Naive thymus-derived CD4-positive, alpha-beta T cell (primary cell): ENCODE measurements at regions not wholly inside any gene's neighbourhood (a gene's known extent, or its start where the extent isn't known, plus 50 kb on each side); places are given as distances from the start of the nearest gene placed in this dataset.

Experiments
- ATAC-seq: fragments of 150-1000 bp; cut with Tn5 transposase; 2 replicates; pipeline ENCODE4 v1.10.0; 2021; ENCODE audit warnings: mild to moderate bottlenecking, moderate library complexity
- CTCF ChIA-PET: fragments of 350-600 bp; sonication (Branson Sonifier 250); formaldehyde crosslinking; loops from one replicate; lab custom pipeline; 2021; ENCODE audit warnings: antibody characterized with exemption; lab: Charles Lee
- POLR2A ChIA-PET: fragments of 350-600 bp; sonication (Branson Sonifier 250); formaldehyde crosslinking; loops from one replicate; lab custom pipeline; 2021; ENCODE audit warnings: antibody characterized with exemption, inconsistent platforms; lab: Charles Lee
- DNase-seq, 9 donors: peaks; one replicate each; pipeline versions ENCODE4 v3.0.0 to v3.0.0-alpha.2; 2020 to 2022; ENCODE audit warnings: mixed read lengths in 1 of 9
- H3K27ac ChIP-seq: one replicate; pipeline ENCODE4 v1.7.0; 2013; ENCODE audit warnings: mild to moderate bottlenecking, low read depth, low read length, moderate library complexity
- H3K27me3 ChIP-seq, 2 donors: one replicate each; pipeline ENCODE4 v1.7.0; 2013; ENCODE audit warnings: low read length in 2 of 2, mild to moderate bottlenecking in 2 of 2, moderate library complexity in 2 of 2; ENCODE audit not compliant: control insufficient read depth in 2 of 2, insufficient read depth in 2 of 2
- H3K36me3 ChIP-seq, 3 experiments: 1 replicate in 2 of 3; 2 replicates in 1 of 3; pipeline ENCODE4 v1.7.0; 2013; ENCODE audit warnings: low read length in 3 of 3, mild to moderate bottlenecking in 3 of 3, moderate library complexity in 1 of 3; ENCODE audit not compliant: insufficient read depth in 3 of 3, control insufficient read depth in 2 of 3
- H3K4me1 ChIP-seq, 2 donors: one replicate each; pipeline ENCODE4 v1.7.0; 2013; ENCODE audit warnings: low read length in 2 of 2, mild to moderate bottlenecking in 2 of 2, moderate library complexity in 1 of 2; ENCODE audit not compliant: control insufficient read depth in 2 of 2, insufficient read depth in 2 of 2
- H3K4me3 ChIP-seq: 2 replicates; pipeline ENCODE4 v1.7.0; 2013; ENCODE audit warnings: mild to moderate bottlenecking, low read length
- H3K9me3 ChIP-seq, 3 experiments: 1 replicate in 2 of 3; 2 replicates in 1 of 3; pipeline ENCODE4 v1.7.0; 2013; ENCODE audit warnings: low read length in 3 of 3; ENCODE audit not compliant: control insufficient read depth in 2 of 3
- H3K27ac Mint-ChIP-seq, 9 donors: one replicate each; pipeline ENCODE4 v1.8.0; 2020 to 2022; ENCODE audit warnings: mixed read lengths in 9 of 9, mild to moderate bottlenecking in 8 of 9, moderate library complexity in 5 of 9, inconsistent platforms in 2 of 9
- H3K27me3 Mint-ChIP-seq, 5 donors: one replicate each; pipeline ENCODE4 v1.8.0; 2021 to 2022; ENCODE audit warnings: mixed read lengths in 5 of 5, mild to moderate bottlenecking in 1 of 5
- H3K36me3 Mint-ChIP-seq, 5 donors: one replicate each; pipeline ENCODE4 v1.8.0; 2020 to 2022; ENCODE audit warnings: mixed read lengths in 5 of 5, mild to moderate bottlenecking in 3 of 5, inconsistent platforms in 1 of 5
- H3K4me1 Mint-ChIP-seq, 7 donors: one replicate each; pipeline ENCODE4 v1.8.0; 2020 to 2022; ENCODE audit warnings: mixed read lengths in 7 of 7, mild to moderate bottlenecking in 3 of 7, inconsistent platforms in 1 of 7
- H3K4me3 Mint-ChIP-seq, 10 donors: one replicate each; pipeline ENCODE4 v1.8.0; 2020 to 2022; ENCODE audit warnings: mild to moderate bottlenecking in 10 of 10, mixed read lengths in 10 of 10, moderate library complexity in 6 of 10, inconsistent platforms in 2 of 10
- H3K9me3 Mint-ChIP-seq, 11 donors: one replicate each; pipeline ENCODE4 v1.8.0; 2020 to 2022; ENCODE audit warnings: mixed read lengths in 11 of 11, mild to moderate bottlenecking in 4 of 11, inconsistent platforms in 1 of 11, moderate library complexity in 1 of 11
- intact Hi-C, 2 donors: fragments of 100-400 bp; cut with micrococcal nuclease; formaldehyde crosslinking; loops; one replicate each; pipeline ENCODE4 v1.15.1; 2023

DNA sequence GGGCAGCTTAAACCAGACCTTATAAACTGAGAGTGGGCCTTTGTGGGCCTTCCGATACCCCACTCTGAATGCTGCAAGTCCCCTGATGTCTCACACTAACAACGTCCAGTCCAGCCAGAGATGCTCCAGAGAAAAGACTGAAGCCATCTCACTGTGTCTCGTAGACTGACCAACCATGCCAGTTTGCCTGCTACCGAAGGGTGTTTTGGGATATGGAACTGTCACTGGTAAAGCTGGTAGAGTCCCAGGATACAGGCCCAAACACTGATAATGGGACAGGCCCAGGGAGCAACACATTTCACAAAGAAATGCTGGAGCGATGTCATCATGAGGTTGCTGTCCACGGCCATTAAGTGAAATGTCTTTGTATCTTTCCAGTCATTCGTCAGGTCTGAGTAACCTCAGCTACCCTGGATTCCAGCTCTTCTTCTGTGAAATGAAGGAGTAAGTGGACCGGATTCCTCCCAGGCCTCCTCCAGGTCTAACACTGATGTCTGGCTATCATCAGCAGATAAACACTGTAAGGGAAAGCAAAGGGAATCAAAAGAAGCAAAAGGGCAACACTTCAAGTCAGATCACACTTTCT, 81.6 kb downstream of the SLC5A7 start:
- no peaks in the 10 kb centered on the region for H3K4me1 ChIP-seq
- Mint-ChIP-seq H3K27ac (no peak overlapping the region), H3K27me3 (no peaks in the 10 kb centered on the region), H3K4me3 (no peak overlapping the region), H3K36me3 (no peaks in the 10 kb centered on the region), H3K9me3 (peaks cover 0 to 3% (median 0%) of the 10 kb centered on the region in 11 donors), H3K4me1 (no peaks in the 10 kb centered on the region)
- no peaks in the 10 kb centered on the region for H3K27me3 ChIP-seq
- no peak overlapping the region for H3K27ac ChIP-seq
- no peak overlapping the region for H3K4me3 ChIP-seq
- H3K36me3 ChIP-seq, result no peaks in the 10 kb centered on the region
- DNase-seq (no peak), ATAC-seq (no peak)
- intact Hi-C loops, result no loop called here
- CTCF ChIA-PET, result no interaction called here
- POLR2A ChIA-PET, result no interaction called here
- no peaks in the 10 kb centered on the region for H3K9me3 ChIP-seq

DNA sequence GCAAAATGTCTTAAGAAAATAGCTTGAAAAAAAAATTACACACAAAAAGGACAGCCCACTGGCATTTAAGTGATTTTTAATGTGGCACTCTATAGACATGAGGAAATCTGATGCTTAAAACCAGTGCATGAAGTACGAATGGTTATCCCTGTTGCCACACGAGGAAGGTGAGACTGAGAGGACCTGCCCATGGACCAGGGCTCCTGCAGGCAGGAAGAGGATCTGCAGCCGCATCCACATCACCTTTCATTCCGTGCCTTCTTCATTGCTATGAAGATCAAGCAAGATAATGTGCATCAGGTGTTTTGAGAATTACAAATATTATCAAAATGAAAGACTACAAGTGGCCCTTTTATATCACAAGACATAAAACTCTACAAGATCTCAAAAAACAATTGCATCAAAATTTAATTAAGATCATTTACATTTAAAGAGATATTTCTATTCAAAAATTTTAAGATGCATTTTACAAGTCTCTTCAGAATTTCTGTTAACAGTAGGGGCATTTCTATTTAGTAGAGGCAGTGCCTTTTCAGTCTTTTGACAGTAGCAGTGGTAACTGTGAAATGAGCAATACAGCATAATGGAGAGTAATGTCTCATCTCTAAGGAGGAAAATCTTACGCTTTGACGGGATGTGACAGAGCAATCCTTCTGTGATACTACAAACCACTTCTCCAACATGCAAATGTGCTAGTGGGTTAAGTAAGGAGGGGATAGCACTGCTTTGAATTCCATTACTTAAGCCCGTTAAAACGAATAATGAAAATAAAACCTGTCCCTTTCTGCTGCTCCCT, 83.4 kb downstream of the SLC5A7 start:
- ATAC-seq (no peak), DNase-seq (no peak)
- CTCF ChIA-PET, result no interaction called here
- intact Hi-C loops, result no loop called here
- no peaks in the 10 kb centered on the region for H3K27me3 ChIP-seq
- no peak overlapping the region for H3K4me3 ChIP-seq
- H3K36me3 ChIP-seq, result no peaks in the 10 kb centered on the region
- no peaks in the 10 kb centered on the region for H3K9me3 ChIP-seq
- peaks cover 0 to 3% (median 0%) of the 10 kb centered on the region in 11 donors for H3K9me3 Mint-ChIP-seq
- H3K27me3 Mint-ChIP-seq, result peaks cover 0 to 8% (median 0%) of the 10 kb centered on the region in 5 donors
- H3K27ac Mint-ChIP-seq, result no peak overlapping the region
- no peaks in the 10 kb centered on the region for H3K4me1 ChIP-seq
- no peak overlapping the region for H3K27ac ChIP-seq
- H3K4me3 Mint-ChIP-seq, result no peak overlapping the region
- POLR2A ChIA-PET, result no interaction called here
- H3K36me3 Mint-ChIP-seq, result no peaks in the 10 kb centered on the region
- H3K4me1 Mint-ChIP-seq, result no peaks in the 10 kb centered on the region

DNA sequence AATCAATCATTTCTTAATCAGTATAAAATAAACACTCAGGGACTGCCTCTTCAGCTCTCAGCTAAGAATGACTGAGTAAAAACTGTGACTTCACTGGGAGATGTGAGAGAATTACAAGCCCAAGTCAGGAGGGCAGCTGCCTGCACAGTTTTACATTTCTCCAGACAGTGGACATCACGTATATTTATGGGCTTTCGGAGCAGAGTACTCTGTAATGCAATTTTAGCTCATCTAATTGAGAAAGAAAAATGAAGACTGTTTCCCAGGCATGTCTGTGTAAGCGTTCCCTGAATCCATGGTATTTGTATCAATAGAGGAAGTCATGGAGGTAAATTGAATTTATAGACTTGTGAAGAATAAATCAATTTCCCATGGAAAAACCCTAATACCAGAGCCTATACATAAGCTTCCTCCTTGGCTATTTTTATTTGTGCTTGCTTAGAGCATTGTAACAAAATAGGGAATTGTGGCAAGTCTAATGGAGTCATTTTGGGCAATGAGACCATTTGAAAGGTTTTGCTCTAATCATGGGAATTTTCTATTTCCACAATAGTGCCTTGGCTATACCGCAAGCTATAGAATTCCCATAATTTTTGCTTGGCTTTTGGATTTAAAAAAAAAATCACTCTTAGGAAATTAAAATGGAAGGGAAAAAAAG, 87.2 kb downstream of the SLC5A7 start:
- no peaks in the 10 kb centered on the region for H3K36me3 Mint-ChIP-seq
- ChIA-PET POLR2A (no interaction called here), CTCF (no interaction called here)

DNA sequence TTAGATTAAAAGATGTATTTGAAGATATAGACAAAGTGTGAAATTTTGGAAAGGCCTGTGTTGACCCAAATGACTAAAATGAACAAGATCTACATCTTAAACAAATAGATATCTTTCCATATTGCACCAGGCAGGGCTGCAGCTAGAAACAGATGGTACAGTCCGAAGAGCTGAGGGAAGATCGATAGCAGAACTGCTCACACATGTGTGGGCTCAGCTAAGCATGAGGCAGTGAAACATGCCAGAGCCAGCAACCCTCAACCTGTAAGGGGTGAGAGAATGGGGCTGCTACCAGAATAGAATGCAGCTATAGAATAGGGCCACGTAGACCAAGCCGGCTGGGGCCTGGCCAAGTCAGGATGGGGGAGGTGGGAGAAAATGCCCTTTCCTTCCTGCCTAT, 87.8 kb downstream of the SLC5A7 start:
- CTCF ChIA-PET, result no interaction called here
- POLR2A ChIA-PET, result no interaction called here
- Mint-ChIP-seq H3K36me3 (no peaks in the 10 kb centered on the region), H3K27me3 (peaks cover 0 to 9% (median 0%) of the 10 kb centered on the region in 5 donors), H3K4me1 (no peaks in the 10 kb centered on the region), H3K27ac (no peak overlapping the region), H3K4me3 (no peak overlapping the region), H3K9me3 (peaks cover 0 to 2% (median 0%) of the 10 kb centered on the region in 11 donors)
- intact Hi-C loops, result no loop called here
- DNase-seq (no peak), ATAC-seq (no peak)
- no peaks in the 10 kb centered on the region for H3K27me3 ChIP-seq
- no peak overlapping the region for H3K27ac ChIP-seq
- H3K4me3 ChIP-seq, result no peak overlapping the region
- H3K4me1 ChIP-seq, result no peaks in the 10 kb centered on the region
- no peaks in the 10 kb centered on the region for H3K9me3 ChIP-seq
- H3K36me3 ChIP-seq, result no peaks in the 10 kb centered on the region

More for the DNA sequence above, 87.2 kb downstream of the SLC5A7 start:
- H3K4me3 Mint-ChIP-seq, result no peak overlapping the region
- DNase-seq, result no peak
- peaks cover 0 to 2% (median 0%) of the 10 kb centered on the region in 11 donors for H3K9me3 Mint-ChIP-seq
- Histone ChIP-seq H3K4me3 (no peak overlapping the region), H3K4me1 (no peaks in the 10 kb centered on the region), H3K36me3 (no peaks in the 10 kb centered on the region), H3K27me3 (no peaks in the 10 kb centered on the region), H3K27ac (no peak overlapping the region), H3K9me3 (no peaks in the 10 kb centered on the region)
- intact Hi-C loops, result no loop called here
- peaks cover 0 to 9% (median 0%) of the 10 kb centered on the region in 5 donors for H3K27me3 Mint-ChIP-seq
- ATAC-seq, result no peak
- no peaks in the 10 kb centered on the region for H3K4me1 Mint-ChIP-seq
- no peak overlapping the region for H3K27ac Mint-ChIP-seq

DNA sequence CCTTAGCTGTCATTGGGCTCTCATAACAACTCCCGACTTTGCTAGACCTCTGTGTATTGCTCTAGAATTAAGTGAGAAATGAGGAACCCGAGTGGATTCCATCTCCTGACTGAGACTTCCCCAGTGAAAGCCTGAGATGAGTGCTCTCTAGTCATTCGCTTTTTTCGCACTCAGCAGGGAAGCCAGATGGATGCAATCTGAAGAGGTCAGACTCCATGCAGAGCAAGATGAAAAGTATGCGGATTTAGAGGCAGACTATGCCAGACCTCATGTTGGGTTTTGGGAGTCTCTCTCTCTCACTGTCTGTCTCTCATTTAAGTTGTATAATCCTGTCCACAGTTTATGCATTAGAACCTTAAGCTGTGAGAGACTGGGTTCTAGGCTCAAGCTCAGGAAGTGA, 88.6 kb downstream of the SLC5A7 start:
- no peaks in the 10 kb centered on the region for H3K4me1 Mint-ChIP-seq
- Histone ChIP-seq H3K4me1 (no peaks in the 10 kb centered on the region), H3K27me3 (no peaks in the 10 kb centered on the region), H3K36me3 (no peaks in the 10 kb centered on the region), H3K27ac (no peak overlapping the region), H3K9me3 (no peaks in the 10 kb centered on the region), H3K4me3 (no peak overlapping the region)
- no peak overlapping the region for H3K27ac Mint-ChIP-seq
- H3K9me3 Mint-ChIP-seq, result peaks cover 0 to 6% (median 0%) of the 10 kb centered on the region in 11 donors
- no peaks in the 10 kb centered on the region for H3K36me3 Mint-ChIP-seq
- POLR2A ChIA-PET, result no interaction called here
- DNase-seq (no peak), ATAC-seq (no peak)
- CTCF ChIA-PET, result no interaction called here
- intact Hi-C loops, result no loop called here
- H3K4me3 Mint-ChIP-seq, result no peak overlapping the region
- H3K27me3 Mint-ChIP-seq, result peaks cover 0 to 9% (median 0%) of the 10 kb centered on the region in 5 donors

DNA sequence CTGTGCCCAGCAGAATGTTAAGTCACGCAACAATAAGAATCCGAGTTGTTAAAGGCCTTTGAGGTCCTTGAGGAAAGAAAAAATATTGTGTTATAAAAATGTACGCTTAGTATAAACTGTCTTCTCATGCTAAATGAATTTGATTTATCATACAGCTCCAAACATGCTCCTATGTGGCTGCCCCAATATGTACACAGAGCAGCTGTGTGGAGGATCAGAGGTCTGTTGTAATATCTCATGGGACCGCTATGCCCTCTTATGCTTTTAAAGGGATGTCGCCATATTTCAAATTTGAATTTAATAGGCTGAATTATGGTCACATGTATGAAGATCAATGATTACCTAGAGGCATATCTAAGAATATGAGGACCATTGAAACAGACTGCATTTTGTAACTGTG, 90.2 kb downstream of the SLC5A7 start:
- Mint-ChIP-seq H3K36me3 (no peaks in the 10 kb centered on the region), H3K9me3 (peaks cover 0 to 10% (median 0%) of the 10 kb centered on the region in 11 donors), H3K27ac (no peak overlapping the region), H3K27me3 (peaks cover 0 to 9% (median 0%) of the 10 kb centered on the region in 5 donors), H3K4me3 (no peak overlapping the region), H3K4me1 (no peaks in the 10 kb centered on the region)
- no peaks in the 10 kb centered on the region for H3K4me1 ChIP-seq
- H3K9me3 ChIP-seq, result no peaks in the 10 kb centered on the region
- no peaks in the 10 kb centered on the region for H3K27me3 ChIP-seq
- no peaks in the 10 kb centered on the region for H3K36me3 ChIP-seq
- ChIA-PET POLR2A (no interaction called here), CTCF (no interaction called here)
- H3K27ac ChIP-seq, result no peak overlapping the region
- intact Hi-C loops, result no loop called here
- H3K4me3 ChIP-seq, result no peak overlapping the region
- no peak for DNase-seq
- no peak for ATAC-seq
